ENCODE measurements at regions not wholly inside any gene's neighbourhood (a gene's known extent, or its start where the extent isn't known, plus 50 kb on each side); places are given as distances from the start of the nearest gene placed in this dataset.

DNA sequence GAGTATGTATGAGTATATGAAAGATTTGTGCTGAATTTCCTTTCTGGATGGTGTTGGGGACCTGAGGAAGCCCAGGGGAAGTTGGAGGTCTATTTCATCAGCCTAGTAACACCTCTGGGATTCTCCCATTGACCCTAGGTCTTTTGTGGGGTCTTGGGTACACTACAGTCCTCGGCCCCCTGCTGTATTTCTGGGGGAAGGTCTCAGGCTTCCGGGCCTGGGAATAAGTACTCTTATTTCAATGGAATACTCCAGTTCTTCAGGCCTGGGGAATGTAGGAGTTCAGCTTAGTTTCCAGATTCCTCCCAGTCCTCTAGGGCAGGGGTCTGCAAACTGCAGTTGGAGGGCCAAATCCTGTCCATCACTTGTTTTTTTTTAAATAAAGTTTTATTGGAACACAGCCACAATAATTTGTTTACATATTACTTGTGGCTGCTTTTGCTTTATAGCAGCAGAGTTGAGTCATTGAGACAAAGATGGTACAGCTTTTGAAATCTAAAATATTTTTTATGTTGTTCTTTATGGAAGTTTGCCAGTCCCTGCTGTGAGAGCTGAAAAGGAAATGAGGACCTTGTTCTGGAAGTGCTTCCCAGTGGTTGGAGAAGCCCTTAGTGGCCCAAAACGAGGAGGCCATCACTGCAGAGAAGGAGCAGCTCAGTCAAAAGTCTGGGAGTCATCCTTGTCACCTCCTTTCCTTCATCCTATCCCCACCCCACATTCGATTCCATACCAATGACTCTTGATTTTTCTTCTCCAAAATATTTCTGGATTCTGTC, 142.5 kb upstream of the HS3ST2 start:
- Mint-ChIP-seq H3K9me3 (no peaks in the 10 kb centered on the region), H3K27ac (no peak overlapping the region), H3K36me3 (ENCODE audit: low read depth) (no peaks in the 10 kb centered on the region), H3K27me3 (ENCODE audit: insufficient read depth) (no peaks in the 10 kb centered on the region), H3K4me3 (no peak overlapping the region), H3K4me1 (ENCODE audit: low read depth) (no peaks in the 10 kb centered on the region)
- TF ChIP-seq, protein P1, sequence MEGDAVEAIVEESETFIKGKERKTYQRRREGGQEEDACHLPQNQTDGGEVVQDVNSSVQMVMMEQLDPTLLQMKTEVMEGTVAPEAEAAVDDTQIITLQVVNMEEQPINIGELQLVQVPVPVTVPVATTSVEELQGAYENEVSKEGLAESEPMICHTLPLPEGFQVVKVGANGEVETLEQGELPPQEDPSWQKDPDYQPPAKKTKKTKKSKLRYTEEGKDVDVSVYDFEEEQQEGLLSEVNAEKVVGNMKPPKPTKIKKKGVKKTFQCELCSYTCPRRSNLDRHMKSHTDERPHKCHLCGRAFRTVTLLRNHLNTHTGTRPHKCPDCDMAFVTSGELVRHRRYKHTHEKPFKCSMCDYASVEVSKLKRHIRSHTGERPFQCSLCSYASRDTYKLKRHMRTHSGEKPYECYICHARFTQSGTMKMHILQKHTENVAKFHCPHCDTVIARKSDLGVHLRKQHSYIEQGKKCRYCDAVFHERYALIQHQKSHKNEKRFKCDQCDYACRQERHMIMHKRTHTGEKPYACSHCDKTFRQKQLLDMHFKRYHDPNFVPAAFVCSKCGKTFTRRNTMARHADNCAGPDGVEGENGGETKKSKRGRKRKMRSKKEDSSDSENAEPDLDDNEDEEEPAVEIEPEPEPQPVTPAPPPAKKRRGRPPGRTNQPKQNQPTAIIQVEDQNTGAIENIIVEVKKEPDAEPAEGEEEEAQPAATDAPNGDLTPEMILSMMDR (IDR thresholded peaks at IDR 0.05), result no peak
- peak; percentile 30 for DNase-seq

DNA sequence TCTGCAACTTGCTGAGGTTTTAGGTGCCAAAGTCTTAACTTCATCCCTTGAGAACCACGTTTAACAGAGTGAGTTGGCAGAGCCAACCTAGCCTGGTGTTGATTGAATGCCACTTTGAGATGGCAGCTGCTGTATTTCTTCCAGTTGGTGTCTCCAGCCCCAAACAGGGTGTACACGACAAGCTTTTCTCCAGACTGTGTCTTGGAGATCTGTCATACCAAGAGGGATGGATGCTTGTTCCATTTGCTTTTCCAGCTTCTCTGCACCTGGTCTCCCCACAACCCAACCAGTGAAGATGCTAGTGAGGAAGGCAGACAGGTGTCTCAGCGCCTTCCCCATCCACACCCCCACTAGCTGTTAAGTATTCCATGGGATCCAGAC, 141.1 kb upstream of the HS3ST2 start:
- Mint-ChIP-seq H3K9me3 (no peaks in the 10 kb centered on the region), H3K27me3 (ENCODE audit: insufficient read depth) (no peaks in the 10 kb centered on the region; the same call in 1 of the 2 replicates), H3K4me1 (ENCODE audit: low read depth) (no peaks in the 10 kb centered on the region), H3K27ac (no peak overlapping the region), H3K36me3 (ENCODE audit: low read depth) (no peaks in the 10 kb centered on the region), H3K4me3 (no peak overlapping the region)
- no peak for DNase-seq
- TF ChIP-seq, protein P1 (IDR thresholded peaks at IDR 0.05), result no peak

DNA sequence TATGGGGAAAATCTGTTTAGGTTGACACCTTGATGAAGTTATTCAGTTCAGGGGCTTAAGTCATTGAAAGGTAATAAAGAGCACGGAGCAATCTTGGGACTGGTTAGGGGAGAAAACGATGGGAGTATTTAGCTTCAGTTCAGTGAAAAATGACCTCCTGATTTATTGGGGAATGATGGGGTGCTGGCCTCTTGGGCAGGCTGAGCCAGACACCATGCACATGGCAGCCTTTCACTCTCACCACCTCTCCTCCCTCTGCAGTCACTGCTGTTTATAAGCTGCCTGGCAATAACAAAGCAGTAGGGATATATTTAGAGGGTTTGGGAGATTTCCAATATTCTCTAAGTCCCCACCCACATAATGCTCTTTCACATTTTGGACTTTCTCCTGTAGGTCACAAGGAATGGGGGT, 140.5 kb upstream of the HS3ST2 start:
- Mint-ChIP-seq H3K27me3 (ENCODE audit: insufficient read depth) (no peaks in the 10 kb centered on the region; the same call in 1 of the 2 replicates), H3K4me3 (no peak overlapping the region), H3K4me1 (ENCODE audit: low read depth) (no peaks in the 10 kb centered on the region), H3K36me3 (ENCODE audit: low read depth) (no peaks in the 10 kb centered on the region), H3K27ac (no peak overlapping the region), H3K9me3 (no peaks in the 10 kb centered on the region)
- DNase-seq, result no peak
- TF ChIP-seq, protein P1 (IDR thresholded peaks at IDR 0.05), result no peak

DNA sequence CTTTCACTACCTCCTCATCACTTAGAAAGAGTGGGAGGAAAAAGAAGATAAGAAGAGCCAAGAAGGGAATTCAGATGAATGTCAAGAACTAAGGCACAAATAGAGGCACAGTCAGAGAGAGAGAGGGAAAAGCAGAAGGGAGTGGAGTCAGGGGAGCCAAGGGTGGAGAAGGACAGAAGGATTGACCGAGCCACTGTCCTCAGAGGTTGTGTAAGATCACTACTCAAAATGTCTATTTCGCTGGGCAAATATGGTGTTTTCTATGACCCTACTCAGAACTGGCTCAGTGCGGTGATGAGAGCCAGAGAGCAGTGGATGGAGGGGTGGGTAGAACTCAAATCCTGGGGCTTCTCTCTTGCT, 139.2 kb upstream of the HS3ST2 start:
- H3K27ac Mint-ChIP-seq, result no peak overlapping the region
- H3K27me3 Mint-ChIP-seq (ENCODE audit: insufficient read depth), result no peaks in the 10 kb centered on the region; the same call in 1 of the 2 replicates
- TF ChIP-seq, protein P1 (IDR thresholded peaks at IDR 0.05), result no peak
- no peaks in the 10 kb centered on the region for H3K9me3 Mint-ChIP-seq
- H3K4me3 Mint-ChIP-seq, result no peak overlapping the region
- no peaks in the 10 kb centered on the region for H3K36me3 Mint-ChIP-seq (ENCODE audit: low read depth)
- DNase-seq, result no peak
- H3K4me1 Mint-ChIP-seq (ENCODE audit: low read depth), result no peaks in the 10 kb centered on the region

DNA sequence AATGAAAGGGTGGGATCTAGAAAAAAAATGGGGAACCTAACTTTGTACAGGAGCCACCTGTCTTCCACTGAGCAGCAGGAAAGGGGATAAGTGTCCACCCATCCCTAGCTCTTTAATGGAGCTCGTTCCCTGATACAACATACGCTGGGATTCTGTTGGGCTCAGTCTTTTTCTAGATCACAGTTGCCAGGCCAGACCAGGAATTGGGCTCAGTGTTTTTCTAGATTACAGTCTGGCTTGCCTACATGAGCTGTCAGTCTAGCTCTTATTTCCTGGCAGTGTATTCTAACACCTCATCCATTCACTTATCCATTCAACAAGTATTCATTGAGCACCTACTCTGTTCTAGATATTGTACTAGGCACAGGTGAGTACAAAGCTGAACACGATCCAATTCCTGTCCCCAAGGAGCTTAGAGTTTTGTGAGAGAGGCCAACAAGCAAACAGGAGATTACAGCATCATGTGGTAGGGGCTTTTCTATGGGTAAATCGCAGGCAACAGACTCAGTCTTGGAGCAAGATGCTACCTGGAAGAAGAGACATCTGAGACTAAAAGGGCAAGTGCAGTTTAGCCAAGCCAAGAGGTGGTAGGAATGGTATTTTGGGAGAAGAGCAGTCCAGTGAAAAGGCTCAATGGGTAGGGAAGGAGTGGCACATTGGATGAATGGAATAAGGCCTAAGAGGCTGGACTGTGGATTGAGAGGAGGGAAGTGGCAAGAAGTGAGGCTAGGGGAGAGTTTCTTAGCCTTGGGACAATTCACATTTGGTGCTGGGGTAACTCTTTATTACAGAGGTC, 138.0 kb upstream of the HS3ST2 start:
- DNase-seq, result no peak
- Mint-ChIP-seq H3K36me3 (ENCODE audit: low read depth) (no peaks in the 10 kb centered on the region), H3K4me1 (ENCODE audit: low read depth) (no peaks in the 10 kb centered on the region), H3K27me3 (ENCODE audit: insufficient read depth) (no peaks in the 10 kb centered on the region; the same call in 1 of the 2 replicates), H3K4me3 (no peak overlapping the region), H3K9me3 (no peaks in the 10 kb centered on the region), H3K27ac (no peak overlapping the region)
- TF ChIP-seq, protein P1 (IDR thresholded peaks at IDR 0.05), result no peak

All from HFFc6 (cell line).